HG03460 (cell line): ENCODE measurements at regions not wholly inside any gene's neighbourhood (a gene's known extent, or its start where the extent isn't known, plus 50 kb on each side); places are given as distances from the start of the nearest gene placed in this dataset.
"Not testable (repeated sequence)": the region's sequence is repeated elsewhere in the genome, so short reads cannot be mapped to it uniquely, and the experiment has no call there.

ENCODE experiments used
- ATAC-seq: cut with Tn5 transposase; IDR thresholded peaks from one replicate; pipeline ENCODE4 v1.9.1; 2021; ENCODE audit not compliant: unreplicated experiment

GRCh38 chr12:67716817-67717216, 68.3 kb downstream of the DYRK2 start:
- no peak for ATAC-seq

- not testable (repeated sequence) for ATAC-seq
These were observed 70.8 kb downstream of the DYRK2 start for GRCh38 chr12:67719303-67719702.

GRCh38 chr12:67720351-67720856, 71.9 kb downstream of the DYRK2 start:
- no peak for ATAC-seq

- ATAC-seq: no peak
These were observed 72.7 kb downstream of the DYRK2 start for GRCh38 chr12:67721248-67721647.

GRCh38 chr12:67722296-67722695, 73.8 kb downstream of the DYRK2 start:
- ATAC-seq: no peak

GRCh38 chr12:67726868-67727267, 78.3 kb downstream of the DYRK2 start:
- ATAC-seq: no peak

- no peak for ATAC-seq
These were observed 79.4 kb downstream of the DYRK2 start for GRCh38 chr12:67727702-67728666.

GRCh38 chr12:67732857-67733256, 84.3 kb downstream of the DYRK2 start:
- no peak for ATAC-seq

- no peak for ATAC-seq
These were observed 87.3 kb downstream of the DYRK2 start for GRCh38 chr12:67735868-67736267.

- ATAC-seq: no peak
These were observed 92.2 kb downstream of the DYRK2 start for GRCh38 chr12:67740711-67741110.

- ATAC-seq: no peak
These were observed 92.7 kb downstream of the DYRK2 start for GRCh38 chr12:67741270-67741669.

GRCh38 chr12:67742461-67742860, 93.9 kb downstream of the DYRK2 start:
- ATAC-seq: no peak

- no peak for ATAC-seq
These were observed 99.6 kb downstream of the DYRK2 start for GRCh38 chr12:67747869-67748742.

- no peak for ATAC-seq
These were observed 100.1 kb downstream of the DYRK2 start for GRCh38 chr12:67748743-67749040.

- ATAC-seq: no peak
These were observed 102.1 kb downstream of the DYRK2 start for GRCh38 chr12:67750513-67751183.

- no peak for ATAC-seq
These were observed 102.9 kb downstream of the DYRK2 start for GRCh38 chr12:67751381-67751928.

GRCh38 chr12:67752226-67752732, 103.7 kb downstream of the DYRK2 start:
- ATAC-seq: no peak

GRCh38 chr12:67754933-67755697, 106.6 kb downstream of the DYRK2 start:
- ATAC-seq: no peak

GRCh38 chr12:67757651-67758050, 109.1 kb downstream of the DYRK2 start:
- ATAC-seq: no peak

- ATAC-seq: peak; percentile 100
These were observed 109.6 kb downstream of the DYRK2 start for GRCh38 chr12:67758119-67758518.
